DMS153 (cell line): ENCODE measurements at regions not wholly inside any gene's neighbourhood (a gene's known extent, or its start where the extent isn't known, plus 50 kb on each side); places are given as distances from the start of the nearest gene placed in this dataset.

Source experiments
- DNase-seq: peaks from one replicate; lab custom pipeline; 2025; lab: John Stamatoyannopoulos, UW

- DNase-seq: no peak
Observed at GRCh38 chr2:190809876-190810525, 70.6 kb upstream of the GLS start.

- no peak for DNase-seq
Observed at GRCh38 chr2:190810981-190811587, 69.5 kb upstream of the GLS start.

GRCh38 chr2:190811811-190812210 lies 68.8 kb upstream of the GLS start:
- DNase-seq: no peak

- DNase-seq: no peak
Observed at GRCh38 chr2:190812506-190813294, 67.9 kb upstream of the GLS start.

GRCh38 chr2:190815226-190815625 lies 65.4 kb upstream of the GLS start:
- DNase-seq: no peak

GRCh38 chr2:190817082-190817481 lies 63.5 kb upstream of the GLS start:
- no peak for DNase-seq

- no peak for DNase-seq
Observed at GRCh38 chr2:190819840-190820301, 60.8 kb upstream of the GLS start.

GRCh38 chr2:190820416-190820815 lies 60.2 kb upstream of the GLS start:
- DNase-seq: no peak

GRCh38 chr2:190822043-190822442 lies 58.6 kb upstream of the GLS start:
- DNase-seq: no peak

GRCh38 chr2:190827720-190828119 lies 52.9 kb upstream of the GLS start:
- DNase-seq: no peak

GRCh38 chr2:190829642-190830041 lies 51.0 kb upstream of the GLS start:
- no peak for DNase-seq
